MV-4-11 (cell line): ENCODE measurements at regions not wholly inside any gene's neighbourhood (a gene's known extent, or its start where the extent isn't known, plus 50 kb on each side); places are given as distances from the start of the nearest gene placed in this dataset.

ENCODE experiments used
- DNase-seq: peaks from one replicate; lab custom pipeline; 2025; lab: John Stamatoyannopoulos, UW

DNA sequence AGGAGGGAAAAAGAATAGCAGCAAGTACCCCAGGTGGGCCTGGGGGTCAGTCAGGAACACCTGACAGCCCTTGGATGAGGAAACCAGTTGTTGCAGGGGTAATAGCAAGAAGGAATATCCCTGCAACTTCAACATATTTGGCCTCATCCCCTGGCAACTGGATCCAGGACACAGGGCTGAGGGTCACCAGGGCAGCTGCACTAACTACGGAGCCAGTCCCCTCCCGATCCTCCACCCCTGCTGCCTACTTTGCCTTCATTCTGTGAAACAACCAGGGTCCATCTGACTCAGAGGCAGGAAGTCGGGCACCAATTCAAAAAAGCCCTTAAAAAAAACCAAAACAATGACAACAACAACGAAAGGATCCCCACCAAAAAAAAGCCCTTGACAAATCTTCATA is 52.9 kb downstream of the FRMPD3 start:
- DNase-seq, result no peak

- DNase-seq, result no peak
Observed at GRCh38 chrX:107504006-107504405, 54.6 kb downstream of the FRMPD3 start.

GRCh38 chrX:107505223-107505622 is 55.8 kb downstream of the FRMPD3 start:
- no peak for DNase-seq

DNA sequence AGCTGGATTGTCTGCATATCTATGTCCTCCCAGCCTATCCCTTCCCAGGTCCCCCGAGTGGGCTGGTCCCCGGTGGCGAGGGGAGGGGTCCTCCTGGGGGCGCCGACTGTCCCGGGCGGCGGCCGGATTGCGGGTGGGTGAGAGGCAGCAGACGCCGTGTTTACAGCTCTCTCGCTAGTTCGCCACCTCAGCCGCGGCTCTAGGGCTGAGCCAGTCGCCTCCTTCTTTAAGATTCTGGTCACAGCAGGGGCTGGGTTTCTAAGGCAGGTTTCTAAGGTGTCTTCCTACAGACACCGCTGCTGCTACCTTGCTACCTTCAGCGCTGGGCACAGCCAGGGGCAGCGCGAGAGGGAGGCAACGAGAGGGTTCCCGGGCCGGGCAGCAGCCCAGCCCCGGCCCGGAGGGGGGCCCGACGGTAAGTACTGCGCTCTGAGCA is 57.2 kb downstream of the FRMPD3 start:
- DNase-seq, result no peak

DNA sequence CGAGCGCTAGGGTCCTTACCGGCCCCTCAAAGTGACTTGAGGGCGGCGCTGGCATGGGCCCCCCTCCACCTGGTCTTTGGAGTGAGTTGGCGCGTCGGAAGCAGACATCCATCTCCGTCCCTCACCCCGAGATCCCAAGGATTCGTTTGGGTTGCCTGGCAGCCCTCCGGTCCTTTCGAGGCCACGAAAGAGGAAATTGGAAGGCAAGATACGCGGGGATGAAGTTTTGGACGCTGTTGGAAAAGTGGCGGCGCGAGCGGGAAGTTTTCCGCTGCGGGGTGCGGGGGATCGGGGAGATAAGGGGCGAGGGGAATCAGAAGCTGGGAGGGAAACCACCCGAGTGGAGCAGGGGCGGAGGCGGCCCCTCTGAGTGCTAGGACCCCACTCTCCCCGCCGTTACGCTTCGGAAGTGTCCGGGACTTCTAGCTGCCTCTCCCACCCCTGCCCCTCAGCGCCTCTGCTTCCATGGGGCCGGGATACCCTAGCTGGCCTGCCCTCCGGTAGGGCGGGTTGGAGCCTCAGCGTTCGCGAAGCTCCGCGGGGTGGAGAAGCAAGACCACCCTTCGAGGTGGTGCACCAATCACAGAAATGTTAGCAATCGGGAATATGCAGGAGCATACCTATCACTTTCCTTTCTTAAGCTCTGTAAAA is 57.8 kb downstream of the FRMPD3 start:
- no peak for DNase-seq

GRCh38 chrX:107507744-107508117 is 58.3 kb downstream of the FRMPD3 start:
- no peak for DNase-seq

DNA sequence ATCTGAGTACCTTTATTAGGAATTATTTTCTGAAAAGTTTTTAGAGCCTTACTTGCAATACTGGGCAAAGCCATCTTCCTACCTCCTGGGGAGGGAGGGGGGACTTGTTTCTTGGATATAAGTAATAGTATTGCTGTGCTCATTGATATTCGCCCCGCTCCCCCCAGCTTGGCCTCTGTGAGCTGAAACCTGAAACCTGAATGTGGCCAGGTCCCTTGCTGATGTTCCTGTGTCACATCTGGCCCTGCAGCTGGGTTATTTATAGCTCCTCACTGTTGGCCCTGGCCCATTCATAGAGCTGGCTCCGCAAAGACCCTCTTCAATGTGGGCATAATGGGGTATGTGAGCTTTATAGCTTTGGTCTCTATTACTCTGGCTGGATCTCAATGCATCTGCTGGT is 59.5 kb downstream of the FRMPD3 start:
- no peak for DNase-seq

GRCh38 chrX:107514944-107515343 is 65.5 kb downstream of the FRMPD3 start:
- DNase-seq, result no peak

GRCh38 chrX:107521877-107522586 is 72.6 kb downstream of the FRMPD3 start:
- no peak for DNase-seq

DNA sequence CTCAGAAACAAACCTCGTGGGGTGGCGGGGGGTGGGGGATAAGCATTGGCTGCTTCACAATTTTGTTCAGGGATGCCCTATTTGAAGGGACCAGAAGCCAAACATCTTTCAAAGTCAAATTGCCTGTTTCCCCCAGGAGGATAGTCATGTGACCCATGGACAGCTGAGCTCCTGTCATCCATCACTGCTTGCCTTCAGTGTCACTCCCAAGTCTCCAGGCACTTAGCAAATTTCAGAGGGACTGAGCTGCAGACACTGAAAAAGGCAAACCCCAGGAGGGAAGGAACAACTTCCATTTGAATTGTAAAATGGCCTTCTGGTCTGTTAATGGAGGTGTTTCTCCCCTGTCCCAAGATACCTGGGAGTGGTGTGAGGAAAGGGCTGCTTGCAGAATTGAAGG is 73.4 kb downstream of the FRMPD3 start:
- no peak for DNase-seq

DNA sequence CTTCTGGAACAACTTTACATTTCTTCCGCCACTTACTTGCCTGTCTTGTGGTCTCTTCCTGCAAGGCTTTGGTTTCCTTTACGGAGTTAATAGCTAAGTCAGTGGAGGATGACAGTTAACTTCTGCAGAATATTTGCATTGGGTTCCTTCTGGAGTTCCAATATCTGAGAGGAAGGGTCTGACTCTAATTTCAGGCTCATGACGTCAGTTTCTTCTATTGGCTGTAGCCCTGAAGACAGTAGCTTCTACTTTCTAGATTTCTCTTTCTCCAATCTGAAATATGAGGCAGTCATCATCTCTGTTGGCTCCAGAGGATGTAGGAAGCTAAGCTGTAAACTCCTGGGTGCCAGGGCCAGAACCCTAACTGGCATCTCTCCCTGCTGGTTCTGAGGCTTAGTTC is 76.7 kb downstream of the FRMPD3 start:
- no peak for DNase-seq

GRCh38 chrX:107530141-107530540 is 80.7 kb downstream of the FRMPD3 start:
- DNase-seq, result no peak

GRCh38 chrX:107537815-107538214 is 88.4 kb downstream of the FRMPD3 start:
- DNase-seq, result no peak

GRCh38 chrX:107541244-107541643 is 87.1 kb upstream of the PRPS1 start:
- DNase-seq, result peak; percentile 0

DNA sequence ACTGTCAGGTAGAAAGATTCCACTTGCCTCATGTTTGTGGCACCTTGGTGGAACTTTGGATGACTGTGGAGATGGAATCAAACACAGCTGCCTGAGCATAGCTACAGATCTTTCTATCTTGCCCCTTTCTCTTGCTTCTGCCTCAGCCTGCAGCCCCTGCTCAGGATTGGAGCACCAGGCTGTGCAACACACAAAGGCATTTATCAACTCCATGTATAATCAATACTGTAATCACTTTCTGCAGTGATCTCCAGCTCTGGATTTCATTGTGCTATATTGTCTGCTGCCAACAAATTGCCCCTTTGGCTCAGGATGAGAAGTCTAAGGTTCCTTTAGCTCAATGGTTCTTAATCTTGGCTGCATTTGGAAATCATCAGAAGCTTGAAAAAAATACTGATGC is 86.3 kb upstream of the PRPS1 start:
- no peak for DNase-seq

DNA sequence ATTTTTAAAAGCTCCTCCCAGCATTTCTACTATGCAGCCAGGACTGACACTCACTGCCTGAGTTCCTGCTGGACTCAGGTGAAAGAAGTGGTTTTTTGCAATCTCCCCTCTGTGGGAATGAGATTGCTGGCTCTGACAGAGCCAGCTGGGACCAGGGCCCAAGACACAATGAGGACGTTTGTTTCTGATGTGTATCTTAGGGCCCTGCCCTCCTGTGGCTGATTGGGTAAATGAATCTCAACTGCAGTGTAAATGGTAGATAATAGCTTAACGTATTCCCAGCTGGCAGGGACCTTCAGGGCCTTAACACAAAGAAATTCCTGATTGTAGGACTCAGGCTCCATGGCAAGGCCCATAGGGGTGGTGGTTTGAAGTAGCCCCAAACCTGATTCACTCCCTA is 85.8 kb upstream of the PRPS1 start:
- DNase-seq, result no peak

DNA sequence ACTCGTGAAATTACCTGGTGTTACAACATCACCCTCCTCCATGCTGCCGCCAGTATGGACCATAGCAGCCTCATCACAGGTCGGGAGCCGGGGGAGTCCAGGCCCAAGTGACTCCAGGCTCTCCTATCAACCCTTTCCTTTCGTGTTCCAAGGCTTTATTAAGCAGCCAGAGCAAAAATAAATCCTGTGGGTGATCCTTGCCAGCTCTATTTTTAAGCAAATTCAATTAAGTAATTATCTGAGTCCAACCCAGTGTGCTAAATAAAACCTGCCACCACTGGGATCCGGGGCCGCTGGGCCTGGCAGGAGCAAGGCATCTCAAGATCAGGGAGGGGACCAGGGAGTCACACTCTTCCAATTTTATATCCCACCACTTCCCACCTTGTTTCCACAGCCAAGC is 80.7 kb upstream of the PRPS1 start:
- no peak for DNase-seq

DNA sequence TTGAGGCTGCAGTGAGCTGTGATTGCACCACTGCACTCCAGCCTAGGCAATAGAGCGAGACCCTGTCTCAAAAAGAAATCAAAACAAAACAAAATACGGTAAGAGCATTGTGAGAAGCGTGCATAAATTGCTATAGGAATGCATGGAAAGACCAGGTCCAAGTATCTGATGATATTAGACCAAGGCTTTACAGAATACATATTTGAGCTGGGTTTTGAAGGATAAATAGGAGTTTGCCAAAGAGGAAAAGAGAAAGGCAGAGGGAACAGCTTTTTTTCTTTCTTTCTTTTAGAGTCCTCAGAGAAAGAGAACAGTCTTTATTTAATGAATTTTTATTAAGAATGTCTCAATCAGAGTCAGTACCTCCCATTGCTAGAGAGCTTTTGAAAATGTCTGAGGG is 79.5 kb upstream of the PRPS1 start:
- DNase-seq, result no peak

- DNase-seq, result no peak
Observed at GRCh38 chrX:107549504-107549903, 78.8 kb upstream of the PRPS1 start.

DNA sequence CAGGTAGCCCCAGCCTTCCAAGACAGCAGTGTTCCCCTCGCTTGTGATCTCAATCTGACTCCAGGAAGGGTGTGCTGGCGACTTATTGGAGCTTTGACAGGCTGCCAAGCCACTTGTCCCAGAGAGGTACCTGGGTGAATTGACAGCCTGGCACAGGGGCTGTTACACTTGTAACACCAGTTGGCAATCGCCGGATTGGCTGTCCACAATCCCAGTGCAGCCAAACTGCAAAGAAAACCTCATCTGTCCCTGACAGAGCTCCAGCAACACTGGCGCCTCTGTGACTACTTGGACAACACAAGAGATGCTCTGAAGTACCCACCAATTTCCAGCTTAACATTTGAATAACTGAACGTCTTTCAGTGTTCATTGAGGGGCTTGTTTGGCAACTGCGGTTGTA is 76.8 kb upstream of the PRPS1 start:
- DNase-seq, result no peak

DNA sequence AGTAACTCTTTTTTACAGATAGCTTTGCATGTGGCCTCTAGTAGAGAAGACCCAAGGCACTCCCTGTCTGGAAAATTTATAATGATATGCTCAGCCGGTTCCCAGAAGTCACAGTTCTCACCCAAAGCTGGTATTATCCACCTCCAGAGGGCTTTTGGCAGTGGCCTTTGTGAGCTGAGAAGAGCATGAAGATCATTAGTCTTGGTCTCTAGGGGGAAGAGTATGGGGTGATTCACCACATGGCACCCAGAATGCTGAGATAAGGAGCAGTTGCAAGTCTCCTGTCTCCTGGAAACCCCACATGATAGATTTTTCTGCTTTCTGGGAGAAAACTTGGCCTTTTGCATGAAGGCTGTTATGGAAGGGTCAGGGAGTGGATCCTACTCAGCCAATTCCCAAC is 75.4 kb upstream of the PRPS1 start:
- no peak for DNase-seq

DNA sequence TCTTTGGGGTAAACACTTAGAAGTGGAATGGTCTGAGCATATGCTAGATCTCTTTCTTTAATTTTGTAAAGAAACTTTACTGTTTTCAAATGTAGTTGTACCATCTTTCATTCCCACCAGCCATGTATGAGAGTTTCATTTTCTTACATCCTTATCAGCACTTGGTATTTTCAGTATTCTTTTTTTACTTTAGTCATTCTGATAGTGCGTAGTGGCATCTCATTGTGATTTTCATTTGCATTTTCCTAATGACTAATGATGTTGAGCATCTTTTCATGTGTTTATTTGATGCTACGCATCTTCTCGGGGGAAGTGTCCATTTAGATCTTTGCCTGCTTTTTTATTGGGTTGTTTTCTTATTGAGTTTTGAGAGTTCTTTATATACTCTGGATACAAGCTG is 71.3 kb upstream of the PRPS1 start:
- DNase-seq, result no peak

DNA sequence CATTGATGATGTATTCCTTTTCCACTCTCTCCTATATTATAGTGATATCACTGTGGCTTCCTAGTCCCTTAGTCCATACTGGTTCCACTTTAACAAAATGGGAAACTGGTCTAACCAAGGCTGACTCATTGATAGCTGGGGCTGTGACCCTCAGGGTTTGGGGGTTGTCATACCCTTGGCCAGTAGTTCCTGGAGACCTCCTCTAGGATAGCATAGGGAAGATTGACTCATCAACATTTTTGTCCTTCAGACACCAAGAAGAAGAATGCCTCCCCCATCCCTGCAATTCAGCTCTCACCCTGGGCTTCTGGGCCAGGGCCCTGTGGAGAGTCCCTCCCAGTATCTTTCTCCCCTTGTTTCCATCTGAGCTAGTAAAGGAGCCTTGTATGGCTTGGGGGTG is 68.8 kb upstream of the PRPS1 start:
- no peak for DNase-seq

DNA sequence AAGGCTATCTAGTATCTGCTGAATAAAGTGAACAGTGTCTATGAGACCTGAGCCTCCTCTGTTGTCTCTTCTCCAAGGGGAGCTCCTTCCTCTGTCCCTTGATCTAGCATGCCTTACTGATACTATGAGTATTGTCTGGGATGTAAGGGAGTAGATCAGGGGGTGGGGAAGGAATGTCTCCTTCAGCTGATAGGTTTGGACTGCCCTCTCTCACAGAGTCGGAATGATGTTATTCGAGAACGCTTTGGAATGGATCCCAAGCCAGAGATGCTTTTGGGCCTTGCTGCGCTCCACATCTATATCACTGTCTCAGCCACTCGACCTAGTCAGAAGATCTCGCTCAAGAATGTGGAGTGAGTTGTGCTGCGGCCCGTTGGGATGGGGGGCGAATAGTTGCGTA is 68.3 kb upstream of the PRPS1 start:
- no peak for DNase-seq
